H4 (cell line): ENCODE measurements at regions not wholly inside any gene's neighbourhood (a gene's known extent, or its start where the extent isn't known, plus 50 kb on each side); places are given as distances from the start of the nearest gene placed in this dataset.

Experiments
- DNase-seq: peaks from one replicate; pipeline ENCODE4 v3.0.0-alpha.2; 2015; ENCODE audit warnings: low spot score

- no peak for DNase-seq
Observed at GRCh38 chr12:19710811-19711793, 271.8 kb downstream of the AEBP2 start.

GRCh38 chr12:19712041-19712440 is 272.7 kb downstream of the AEBP2 start:
- DNase-seq = peak; percentile 26

GRCh38 chr12:19718401-19718800 is 279.1 kb downstream of the AEBP2 start:
- no peak for DNase-seq

DNA sequence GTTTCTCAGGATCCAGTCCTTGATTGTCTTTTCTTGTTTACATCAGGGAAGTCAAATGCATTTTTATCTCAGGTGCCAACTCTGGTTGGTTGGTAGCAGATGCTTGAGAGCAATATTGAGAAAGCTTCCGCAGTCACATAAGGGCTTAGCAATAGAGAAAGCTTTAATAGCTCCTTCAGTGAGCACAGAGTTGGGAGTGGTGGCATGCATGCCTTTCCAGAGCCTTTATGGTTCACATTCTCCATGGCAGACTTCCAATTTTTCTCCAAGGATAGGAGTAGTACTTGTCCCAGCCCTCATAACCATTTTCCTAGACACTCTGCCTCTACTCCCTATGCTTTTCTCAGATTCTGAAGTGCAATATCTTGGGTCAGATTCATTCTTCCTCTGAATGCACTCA is 280.4 kb downstream of the AEBP2 start:
- no peak for DNase-seq

GRCh38 chr12:19726122-19726521 is 286.8 kb downstream of the AEBP2 start:
- DNase-seq = no peak

DNA sequence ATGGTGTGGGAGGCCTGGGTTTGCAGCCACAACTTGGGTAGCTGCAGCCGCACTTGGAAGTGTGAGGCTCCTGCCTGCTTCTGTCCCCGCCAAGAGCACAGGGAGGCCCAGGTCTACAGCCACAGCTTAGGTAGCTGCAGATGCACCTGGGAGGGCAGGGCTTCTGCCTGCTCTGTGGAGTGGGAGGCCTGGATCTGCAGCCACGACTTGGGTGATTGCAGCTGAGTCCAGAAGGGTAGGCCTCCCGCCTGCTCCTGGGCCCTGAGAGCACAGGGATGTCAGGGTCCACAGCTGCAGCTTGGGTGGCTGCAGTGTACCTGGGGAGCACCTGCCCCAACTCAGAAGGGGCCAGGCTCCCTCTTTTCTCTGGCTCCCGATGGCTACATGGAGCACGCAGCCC is 287.3 kb downstream of the AEBP2 start:
- DNase-seq = no peak

- no peak for DNase-seq
Observed at GRCh38 chr12:19737019-19737418, 297.7 kb downstream of the AEBP2 start.

GRCh38 chr12:19739195-19739776 is 300.0 kb downstream of the AEBP2 start:
- DNase-seq = peak; percentile 62

- no peak for DNase-seq
Observed at GRCh38 chr12:19740472-19741131, 301.3 kb downstream of the AEBP2 start.

DNA sequence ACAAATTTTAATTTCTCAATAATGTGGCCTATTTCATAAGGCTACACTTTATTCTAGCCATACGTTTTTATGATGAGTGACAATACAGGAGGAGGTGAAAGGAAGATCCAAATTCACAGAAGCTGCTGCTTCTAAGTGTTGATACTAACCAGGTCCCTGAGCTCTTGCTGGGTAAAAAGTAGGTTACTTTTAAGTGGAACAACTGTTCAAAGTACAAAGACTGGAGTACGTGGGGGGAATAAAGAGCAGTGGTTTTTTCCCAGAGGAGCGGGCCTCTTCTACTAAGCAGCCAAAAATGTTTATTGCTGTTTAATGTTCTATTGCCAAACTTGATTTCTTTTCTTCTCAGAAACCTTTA is 301.8 kb downstream of the AEBP2 start:
- DNase-seq = no peak

DNA sequence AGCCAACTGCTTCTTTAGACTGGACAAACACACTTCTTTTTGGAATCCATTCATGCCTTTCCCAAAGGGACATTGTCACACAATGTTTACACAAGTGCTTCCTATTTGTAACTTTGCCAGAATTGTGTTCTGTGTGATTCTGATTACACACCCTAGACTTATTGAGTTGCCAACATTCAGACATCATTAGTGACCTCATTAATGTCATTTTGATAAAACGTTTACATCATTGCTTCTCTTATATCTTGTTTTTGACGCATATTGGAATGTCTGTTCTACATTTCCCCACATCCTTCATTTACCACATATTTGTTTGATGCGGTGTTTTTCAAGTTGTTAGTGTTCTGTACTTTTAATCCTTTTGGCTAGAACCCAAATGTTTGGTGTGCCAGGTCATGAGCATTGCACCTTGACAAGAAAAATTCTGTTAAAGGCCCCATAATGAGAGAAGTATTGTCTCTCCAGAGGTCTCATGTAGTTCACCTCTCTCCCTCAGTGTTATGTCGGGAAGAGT is 305.5 kb downstream of the AEBP2 start:
- peak; percentile 48 for DNase-seq

DNA sequence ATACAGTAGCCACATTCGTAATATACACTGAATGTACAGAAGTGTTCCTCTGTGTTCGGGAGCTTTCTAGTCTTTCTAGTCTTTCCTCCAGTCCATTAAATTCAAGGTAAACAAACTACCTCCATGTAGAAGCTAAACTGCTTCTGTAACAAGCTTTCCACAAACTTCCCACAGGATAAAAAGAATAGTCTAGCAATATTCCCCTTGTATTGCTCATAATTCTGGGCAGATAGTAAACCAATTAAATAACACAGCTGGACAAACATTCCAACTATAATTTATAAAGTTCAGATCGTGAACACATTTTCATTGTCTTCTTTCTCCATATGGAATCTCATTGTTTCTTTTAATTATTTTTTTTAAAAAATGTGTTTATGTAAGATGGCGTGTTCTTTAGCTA is 307.2 kb downstream of the AEBP2 start:
- no peak for DNase-seq

GRCh38 chr12:19749906-19750574 is 310.7 kb downstream of the AEBP2 start:
- DNase-seq = no peak

GRCh38 chr12:19751078-19751477 is 311.8 kb downstream of the AEBP2 start:
- DNase-seq = no peak

- no peak for DNase-seq
Observed at GRCh38 chr12:19752712-19753111, 313.4 kb downstream of the AEBP2 start.

GRCh38 chr12:19755136-19755535 is 315.8 kb downstream of the AEBP2 start:
- DNase-seq = no peak

GRCh38 chr12:19757317-19757877 is 318.1 kb downstream of the AEBP2 start:
- peak; percentile 59 for DNase-seq

GRCh38 chr12:19759227-19759626 is 319.9 kb downstream of the AEBP2 start:
- peak; percentile 26 for DNase-seq

GRCh38 chr12:19760611-19761010 is 321.3 kb downstream of the AEBP2 start:
- no peak for DNase-seq

- no peak for DNase-seq
Observed at GRCh38 chr12:19761463-19761862, 322.2 kb downstream of the AEBP2 start.

- no peak for DNase-seq
Observed at GRCh38 chr12:19763488-19763887, 324.2 kb downstream of the AEBP2 start.

GRCh38 chr12:19764408-19764807 is 325.1 kb downstream of the AEBP2 start:
- no peak for DNase-seq
